ELF-1 (cell line): ENCODE measurements at regions not wholly inside any gene's neighbourhood (a gene's known extent, or its start where the extent isn't known, plus 50 kb on each side); places are given as distances from the start of the nearest gene placed in this dataset.
A peak's percentile ranks its signal among the peaks of the same experiment; 100 is the strongest.

Experiments used
- DNase-seq: peaks from one replicate; pipeline ENCODE4 v3.0.0-alpha.2; 2016; ENCODE audit warnings: low read depth, low spot score

DNA sequence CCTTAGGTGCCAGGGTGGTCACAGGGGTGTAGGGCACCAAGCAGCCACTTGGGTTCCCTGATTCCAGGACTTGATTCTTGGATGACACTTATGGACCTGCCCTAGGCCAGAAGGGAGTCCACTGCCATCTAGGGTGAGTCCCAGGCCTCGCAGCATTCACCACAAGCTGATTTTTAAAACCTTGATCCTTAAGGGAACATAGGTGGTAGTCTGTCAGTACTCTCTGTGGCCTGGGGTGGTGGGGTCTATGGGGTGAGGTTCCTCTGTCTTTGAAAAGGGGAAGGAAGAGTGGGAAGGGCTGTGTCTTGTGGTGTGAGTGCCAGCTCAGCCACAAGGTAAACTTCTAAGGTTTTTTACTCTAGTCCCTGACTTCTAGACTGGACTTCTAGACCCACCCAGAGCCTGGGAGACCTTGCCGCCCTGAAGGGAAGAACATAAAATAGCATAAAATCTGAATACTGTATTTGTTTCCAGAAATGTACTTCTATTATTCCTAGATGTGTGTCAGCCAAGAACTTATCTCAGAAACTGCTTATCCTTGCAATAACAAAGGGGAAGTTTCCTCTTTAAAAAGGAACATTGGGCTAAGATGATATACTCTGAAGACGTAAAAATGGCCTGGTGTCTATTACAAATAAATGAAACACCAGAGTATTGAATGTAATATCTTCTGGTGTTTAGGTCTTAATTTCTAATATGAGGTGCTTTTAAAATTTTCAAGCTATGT, 757.3 kb downstream of the LTN1 start:
- peak; percentile 10 for DNase-seq

GRCh38 chr21:28234326-28234725, 758.4 kb downstream of the LTN1 start:
- no peak for DNase-seq

GRCh38 chr21:28233536-28234220, 759.0 kb downstream of the LTN1 start:
- no peak for DNase-seq

DNA sequence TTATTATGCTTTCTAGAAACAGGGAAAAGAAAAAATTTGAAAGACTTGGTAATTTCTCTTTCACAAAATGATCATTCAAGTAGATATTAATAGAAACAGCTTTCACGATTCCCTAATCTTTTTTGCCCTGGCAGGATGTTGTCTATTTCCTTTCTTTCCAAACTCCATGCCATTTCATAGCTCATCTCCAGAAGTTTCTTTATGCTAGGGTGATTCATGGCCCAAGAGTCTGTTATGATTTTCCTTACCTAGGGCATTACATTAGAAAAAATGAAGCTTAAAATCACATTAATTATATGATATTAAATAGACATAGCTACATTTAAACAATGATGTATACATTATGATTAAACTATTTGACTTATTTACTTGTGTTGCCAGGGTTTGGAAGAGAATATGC, 762.1 kb downstream of the LTN1 start:
- DNase-seq, result no peak

DNA sequence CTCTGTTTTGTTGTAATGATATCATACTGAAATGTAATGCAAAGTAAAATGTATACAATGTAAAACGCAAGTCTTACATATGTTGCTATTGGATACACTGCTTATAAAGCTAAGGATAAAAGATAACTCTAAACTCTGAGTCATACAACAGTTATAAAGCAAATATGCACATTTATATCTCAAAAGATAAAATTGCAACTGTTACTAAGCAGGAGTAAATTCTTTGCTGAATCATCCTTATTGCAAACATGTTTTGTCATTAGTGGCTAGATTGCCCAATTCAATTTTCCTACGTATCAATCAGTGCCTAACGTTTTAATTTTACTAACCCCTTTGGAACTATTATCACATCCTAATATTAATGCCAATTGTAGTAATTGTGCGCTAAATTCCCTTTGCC, 762.9 kb downstream of the LTN1 start:
- DNase-seq, result no peak

DNA sequence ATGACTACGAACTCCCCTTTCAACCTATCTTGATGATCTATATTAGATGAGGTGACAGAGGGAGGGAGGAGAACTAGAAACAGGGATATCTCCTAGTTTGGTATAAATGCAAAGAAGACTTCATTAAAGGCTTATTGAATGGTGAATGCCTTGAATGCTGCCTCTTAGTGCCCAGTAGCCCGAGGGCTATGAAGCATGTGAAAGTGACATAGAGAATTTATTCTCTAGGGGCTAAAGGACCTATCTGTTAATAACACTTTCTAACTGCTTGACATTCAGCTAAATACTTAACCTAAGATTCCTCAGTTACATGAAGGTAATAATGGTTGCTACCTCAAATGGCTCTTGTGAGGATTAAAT, 764.1 kb downstream of the LTN1 start:
- no peak for DNase-seq

- no peak for DNase-seq
Measured at GRCh38 chr21:28227881-28228635, 764.6 kb downstream of the LTN1 start.

DNA sequence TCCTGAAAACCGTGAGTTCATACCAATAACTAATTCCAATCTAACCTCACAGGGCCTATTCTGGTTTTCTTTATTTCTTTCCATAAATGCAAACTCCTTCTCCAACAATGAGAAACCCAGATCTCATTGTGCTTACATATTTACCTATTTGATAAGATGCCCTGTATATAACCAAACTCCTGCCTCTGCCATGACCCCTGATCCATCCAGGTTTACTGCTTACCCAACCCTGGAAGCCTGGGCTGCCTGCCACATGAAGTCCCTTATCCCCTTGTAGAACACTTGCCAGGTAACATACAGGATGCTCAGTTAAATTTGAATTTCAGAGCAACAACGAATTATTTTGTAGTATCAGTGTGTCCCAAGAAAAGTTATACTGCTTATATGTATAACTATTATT, 766.1 kb downstream of the LTN1 start:
- no peak for DNase-seq

DNA sequence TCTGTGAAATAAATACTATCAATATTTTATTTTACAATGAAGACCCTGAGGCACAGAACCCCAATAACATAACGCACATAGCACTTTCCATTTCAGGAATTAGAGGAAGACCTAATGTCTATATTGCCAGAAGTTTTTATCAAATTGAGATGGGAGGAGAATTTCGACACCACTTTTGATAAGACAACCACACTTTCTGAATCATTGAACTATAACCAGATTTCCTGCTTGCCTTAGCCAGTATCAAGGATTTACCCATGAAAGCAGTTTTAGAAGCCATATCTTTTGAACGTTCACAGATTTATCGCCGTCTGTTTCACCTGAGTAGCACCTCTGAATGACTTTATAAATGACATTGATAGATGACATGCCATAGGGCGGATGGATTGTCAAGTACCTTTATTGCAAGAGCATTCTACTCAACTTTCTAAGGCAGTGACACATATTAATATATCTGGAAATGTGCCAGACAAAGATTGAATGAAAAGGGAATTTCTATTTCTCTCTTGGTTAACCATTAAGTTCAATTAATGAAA, 768.4 kb downstream of the LTN1 start:
- DNase-seq, result no peak

GRCh38 chr21:28221984-28222383, 770.7 kb downstream of the LTN1 start:
- DNase-seq, result no peak

DNA sequence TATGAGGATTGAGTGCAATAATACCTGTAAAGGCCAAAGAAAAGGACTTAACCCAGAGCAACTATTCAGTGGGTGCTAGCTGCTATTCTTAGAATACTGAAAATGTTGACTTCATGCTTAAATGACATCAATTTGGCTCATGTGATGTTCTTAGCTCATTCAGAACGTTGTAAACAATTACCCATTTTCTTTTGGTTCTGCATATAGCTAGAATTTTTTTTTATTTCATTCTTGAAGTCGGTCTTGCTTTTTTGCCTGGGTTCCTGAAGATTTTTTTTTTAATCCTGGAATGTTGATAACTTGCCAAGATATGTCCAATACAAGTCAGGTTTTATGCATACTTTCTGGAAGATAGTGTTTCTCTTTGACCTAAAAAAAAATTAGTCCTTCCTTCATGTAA, 772.0 kb downstream of the LTN1 start:
- DNase-seq, result no peak

- DNase-seq, result no peak
Measured at GRCh38 chr21:28216976-28217523, 775.6 kb downstream of the LTN1 start.

- no peak for DNase-seq
Measured at GRCh38 chr21:28215214-28215954, 777.3 kb downstream of the LTN1 start.

DNA sequence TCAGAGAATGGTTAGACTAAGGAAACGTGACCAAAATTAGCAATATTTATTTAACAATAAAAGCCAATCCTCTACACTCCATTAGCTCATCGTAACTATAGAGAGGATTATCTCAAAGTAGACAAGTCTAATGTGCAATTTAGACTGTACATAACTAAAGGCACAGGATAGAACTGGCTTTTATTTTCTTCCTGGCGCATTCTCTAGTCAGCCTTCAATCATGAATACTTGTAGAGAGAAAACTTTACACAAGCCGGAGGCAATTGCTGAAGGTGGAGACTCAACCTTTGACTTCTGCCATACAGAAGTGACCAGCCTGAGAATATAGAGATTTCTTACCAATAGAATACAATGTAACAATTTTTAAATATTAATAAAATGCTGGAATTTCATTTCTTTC, 777.9 kb downstream of the LTN1 start:
- DNase-seq, result no peak

GRCh38 chr21:28213261-28213660, 779.4 kb downstream of the LTN1 start:
- no peak for DNase-seq

GRCh38 chr21:28212061-28212460, 780.6 kb downstream of the LTN1 start:
- DNase-seq, result no peak

DNA sequence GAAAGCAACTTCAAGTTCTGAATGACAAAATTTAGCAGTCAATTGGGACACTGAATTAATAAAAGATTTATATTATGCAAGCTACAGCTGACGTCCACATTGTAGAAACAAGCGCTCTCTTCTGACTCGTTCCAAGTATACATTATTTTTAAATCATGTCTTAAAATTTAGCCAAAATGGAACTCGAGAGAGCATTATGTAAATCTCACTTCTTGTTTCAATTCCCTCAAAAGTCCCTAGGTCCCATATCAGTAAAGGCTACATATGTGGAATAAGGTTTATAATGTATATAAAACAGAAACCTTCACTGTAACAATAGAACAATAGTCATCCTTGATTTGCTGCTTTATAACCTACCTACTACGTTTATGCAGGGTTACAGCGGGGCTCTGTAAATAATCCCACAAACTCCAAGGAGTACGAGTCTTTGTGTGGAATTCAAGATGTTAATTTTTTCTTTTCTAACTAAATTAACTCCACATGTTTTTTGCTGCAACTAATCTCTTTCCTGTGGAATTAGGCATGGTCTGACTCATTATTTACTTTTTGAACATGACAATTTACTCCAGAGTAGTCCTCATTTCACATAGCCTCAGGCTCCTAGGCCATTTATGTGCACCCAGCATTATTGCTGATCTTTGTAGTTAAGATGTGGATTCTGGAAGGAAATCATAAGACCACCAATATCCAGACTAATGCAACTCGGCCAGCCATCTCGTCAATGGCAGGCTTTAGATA, 785.1 kb downstream of the LTN1 start:
- DNase-seq, result no peak

DNA sequence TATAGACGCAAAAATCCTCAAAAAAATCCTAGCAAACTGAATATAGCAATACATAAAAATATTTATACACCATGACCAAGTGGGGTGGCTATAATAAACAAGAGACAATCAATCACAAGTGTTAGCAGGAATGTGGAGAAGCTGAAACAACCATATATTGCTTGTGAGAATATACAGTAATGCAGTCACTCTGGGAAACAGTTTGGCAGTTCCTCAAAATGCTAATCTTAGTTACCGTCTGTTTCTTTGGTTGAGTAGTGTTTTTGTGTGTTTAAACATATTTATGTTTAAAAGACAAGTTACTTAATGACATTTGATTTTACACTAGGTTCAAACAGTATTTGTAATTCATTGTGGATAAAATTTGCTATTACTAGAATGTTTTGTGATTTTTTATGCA, 792.0 kb downstream of the LTN1 start:
- no peak for DNase-seq

DNA sequence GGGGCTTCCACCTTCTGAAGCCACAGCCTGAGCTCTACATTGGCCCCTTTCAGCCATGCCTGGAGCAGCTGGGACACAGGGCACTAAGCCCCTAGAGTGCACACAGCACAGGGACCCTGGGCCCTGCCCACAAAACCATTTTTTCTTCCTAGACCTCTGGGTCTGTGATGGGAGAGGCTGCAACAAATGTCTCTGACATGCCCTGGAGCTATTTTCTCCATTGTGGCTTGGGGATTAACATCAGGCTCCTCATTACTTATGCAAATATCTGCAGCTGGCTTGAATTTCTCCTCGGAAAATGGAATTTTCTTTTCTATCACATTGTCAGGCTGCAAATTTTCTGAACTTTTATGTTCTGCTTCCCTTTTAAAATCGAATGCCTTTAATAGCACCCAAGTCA, 795.7 kb downstream of the LTN1 start:
- DNase-seq, result no peak

DNA sequence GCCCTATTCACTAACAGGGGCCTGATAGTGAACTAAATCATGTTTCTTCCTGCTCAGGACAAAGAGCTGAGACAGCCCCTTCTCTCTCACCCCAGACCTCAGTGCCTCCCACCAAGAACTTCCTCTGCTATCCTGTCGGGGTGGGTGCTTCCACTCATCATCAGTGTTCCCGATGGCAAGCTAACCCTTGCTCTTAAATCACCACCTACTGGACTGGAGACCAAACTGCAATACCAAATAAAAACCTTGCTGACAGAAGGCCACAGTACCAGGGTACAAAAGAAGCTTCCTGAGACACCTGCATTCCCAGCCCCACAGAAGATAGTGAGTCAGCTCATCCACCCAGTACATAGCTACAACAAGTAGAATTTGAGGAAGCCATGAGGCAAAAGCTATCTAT, 799.5 kb downstream of the LTN1 start:
- peak; percentile 6 for DNase-seq

- DNase-seq, result no peak
Measured at GRCh38 chr21:28186604-28187003, 806.1 kb downstream of the LTN1 start.
